IPS-18a (cell line): ENCODE measurements at regions not wholly inside any gene's neighbourhood (a gene's known extent, or its start where the extent isn't known, plus 50 kb on each side); places are given as distances from the start of the nearest gene placed in this dataset.
"Not testable (repeated sequence)": the region's sequence is repeated elsewhere in the genome, so short reads cannot be mapped to it uniquely, and the experiment has no call there.

ENCODE experiments used
- H3K27ac ChIP-seq: one replicate; pipeline ENCODE4 v1.5.1; 2013; ENCODE audit warnings: low read length
- H3K27me3 ChIP-seq: one replicate; pipeline ENCODE4 v1.6.1; 2013; ENCODE audit warnings: mild to moderate bottlenecking, low read length; ENCODE audit not compliant: control insufficient read depth, insufficient read depth
- H3K36me3 ChIP-seq: one replicate; pipeline ENCODE4 v1.6.1; 2013; ENCODE audit warnings: low read depth, low read length; ENCODE audit not compliant: control insufficient read depth
- H3K4me1 ChIP-seq: one replicate; pipeline ENCODE4 v1.6.1; 2013; ENCODE audit warnings: low read depth, low read length; ENCODE audit not compliant: control insufficient read depth
- H3K4me3 ChIP-seq: one replicate; pipeline ENCODE4 v1.5.1; 2013; ENCODE audit warnings: low read length
- H3K9ac ChIP-seq: one replicate; pipeline ENCODE4 v1.6.1; 2013; ENCODE audit warnings: mild to moderate bottlenecking, low read length, moderate library complexity
- H3K9me3 ChIP-seq: one replicate; pipeline ENCODE4 v1.6.1; 2013; ENCODE audit warnings: low read depth, low read length; ENCODE audit not compliant: control insufficient read depth

- H3K27ac ChIP-seq = no peak overlapping the region
- H3K9ac ChIP-seq = no peak overlapping the region
- no peaks in the 10 kb centered on the region for H3K27me3 ChIP-seq
- H3K36me3 ChIP-seq = no peaks in the 10 kb centered on the region
- H3K4me3 ChIP-seq = no peak overlapping the region
- H3K9me3 ChIP-seq = no peaks in the 10 kb centered on the region
- H3K4me1 ChIP-seq = no peaks in the 10 kb centered on the region
Observed at GRCh38 chr2:7357993-7358392, 440.8 kb downstream of the RNF144A start.

- H3K9me3 ChIP-seq = no peaks in the 10 kb centered on the region
- H3K36me3 ChIP-seq = no peaks in the 10 kb centered on the region
- H3K4me1 ChIP-seq = no peaks in the 10 kb centered on the region
- H3K9ac ChIP-seq = no peak overlapping the region
- H3K27ac ChIP-seq = no peak overlapping the region
- H3K27me3 ChIP-seq = no peaks in the 10 kb centered on the region
- no peak overlapping the region for H3K4me3 ChIP-seq
Observed at GRCh38 chr2:7358865-7359447, 441.7 kb downstream of the RNF144A start.

- H3K27ac ChIP-seq = no peak overlapping the region
- peaks cover 3% of the 10 kb centered on the region for H3K9me3 ChIP-seq
- H3K36me3 ChIP-seq = no peaks in the 10 kb centered on the region
- H3K4me3 ChIP-seq = no peak overlapping the region
- no peaks in the 10 kb centered on the region for H3K27me3 ChIP-seq
- no peaks in the 10 kb centered on the region for H3K4me1 ChIP-seq
- H3K9ac ChIP-seq = no peak overlapping the region
Observed at GRCh38 chr2:7363906-7364305, 446.7 kb downstream of the RNF144A start.

GRCh38 chr2:7368211-7368610 lies 451.0 kb downstream of the RNF144A start:
- Histone ChIP-seq H3K4me3 (no peak overlapping the region), H3K9ac (no peak overlapping the region), H3K27me3 (no peaks in the 10 kb centered on the region), H3K36me3 (no peaks in the 10 kb centered on the region), H3K27ac (no peak overlapping the region), H3K4me1 (no peaks in the 10 kb centered on the region), H3K9me3 (peaks cover 3% of the 10 kb centered on the region)

GRCh38 chr2:7373156-7373555 lies 455.9 kb downstream of the RNF144A start:
- Histone ChIP-seq H3K9ac (no peak overlapping the region), H3K27ac (no peak overlapping the region), H3K36me3 (no peaks in the 10 kb centered on the region), H3K9me3 (peaks cover 2% of the 10 kb centered on the region), H3K27me3 (no peaks in the 10 kb centered on the region), H3K4me1 (no peaks in the 10 kb centered on the region), H3K4me3 (no peak overlapping the region)

- H3K9ac ChIP-seq = no peak overlapping the region
- H3K9me3 ChIP-seq = no peaks in the 10 kb centered on the region
- H3K4me3 ChIP-seq = no peak overlapping the region
- H3K4me1 ChIP-seq = no peaks in the 10 kb centered on the region
- H3K27me3 ChIP-seq = no peaks in the 10 kb centered on the region
- no peak overlapping the region for H3K27ac ChIP-seq
- no peaks in the 10 kb centered on the region for H3K36me3 ChIP-seq
Observed at GRCh38 chr2:7375901-7376300, 458.7 kb downstream of the RNF144A start.

- Histone ChIP-seq H3K9ac (no peak overlapping the region), H3K36me3 (no peaks in the 10 kb centered on the region), H3K4me1 (no peaks in the 10 kb centered on the region), H3K9me3 (no peaks in the 10 kb centered on the region), H3K27ac (no peak overlapping the region), H3K27me3 (no peaks in the 10 kb centered on the region), H3K4me3 (no peak overlapping the region)
Observed at GRCh38 chr2:7377916-7378569, 460.8 kb downstream of the RNF144A start.

GRCh38 chr2:7378591-7378990 lies 461.4 kb downstream of the RNF144A start:
- Histone ChIP-seq H3K36me3 (no peaks in the 10 kb centered on the region), H3K27ac (no peak overlapping the region), H3K4me1 (no peaks in the 10 kb centered on the region), H3K27me3 (no peaks in the 10 kb centered on the region), H3K9me3 (no peaks in the 10 kb centered on the region), H3K9ac (no peak overlapping the region), H3K4me3 (no peak overlapping the region)

- Histone ChIP-seq H3K9ac (no peak overlapping the region), H3K27me3 (no peaks in the 10 kb centered on the region), H3K4me1 (no peaks in the 10 kb centered on the region), H3K9me3 (no peaks in the 10 kb centered on the region), H3K36me3 (no peaks in the 10 kb centered on the region), H3K4me3 (no peak overlapping the region), H3K27ac (no peak overlapping the region)
Observed at GRCh38 chr2:7379799-7380198, 462.6 kb downstream of the RNF144A start.

- Histone ChIP-seq H3K9ac (no peak overlapping the region), H3K27me3 (no peaks in the 10 kb centered on the region), H3K27ac (no peak overlapping the region), H3K4me1 (no peaks in the 10 kb centered on the region), H3K4me3 (no peak overlapping the region), H3K36me3 (no peaks in the 10 kb centered on the region), H3K9me3 (no peaks in the 10 kb centered on the region)
Observed at GRCh38 chr2:7384773-7385349, 467.6 kb downstream of the RNF144A start.

- not testable (repeated sequence) for H3K36me3 ChIP-seq, H3K4me3 ChIP-seq, H3K9me3 ChIP-seq, H3K27ac ChIP-seq, H3K27me3 ChIP-seq, H3K4me1 ChIP-seq, H3K9ac ChIP-seq
Observed at GRCh38 chr2:7390311-7390710, 473.1 kb downstream of the RNF144A start.
